ENCODE measurements at regions not wholly inside any gene's neighbourhood (a gene's known extent, or its start where the extent isn't known, plus 50 kb on each side); places are given as distances from the start of the nearest gene placed in this dataset.

GRCh38 chr3:168752339-168752738 lies 656.6 kb upstream of the GOLIM4 start:
- Histone ChIP-seq H2AFZ (ENCODE audit: low read length) (no peak overlapping the region), H4K20me1 (ENCODE audit: insufficient read depth, low read length) (no peaks in the 10 kb centered on the region), H3K4me1 (ENCODE audit: low read length) (no peaks in the 10 kb centered on the region), H3K9ac (ENCODE audit: low read length) (no peak overlapping the region), H3K27ac (ENCODE audit: low read length) (no peak overlapping the region), H3K27me3 (replicated peaks; ENCODE audit: insufficient read depth, low read length) (no peaks in the 10 kb centered on the region), H3K4me2 (ENCODE audit: low read depth, low read length) (no peak overlapping the region), H3K4me3 (ENCODE audit: low read length) (no peak overlapping the region), H3F3A (ENCODE audit: insufficient read depth, low read length) (no peaks in the 10 kb centered on the region), H3K36me3 (replicated peaks; ENCODE audit: insufficient read depth, low read length) (no peaks in the 10 kb centered on the region), H3K9me2 (replicated peaks; ENCODE audit: insufficient read depth, low read length) (no peaks in the 10 kb centered on the region), H3K9me3 (replicated peaks; ENCODE audit: insufficient read depth, low read length) (no peaks in the 10 kb centered on the region), H3K79me2 (ENCODE audit: low read length) (no peaks in the 10 kb centered on the region)
- TF ChIP-seq EZH2 (optimal IDR thresholded peaks at IDR 0.05; ENCODE audit: low read depth, low read length): no peak
- TF ChIP-seq CTCF (IDR thresholded peaks at IDR 0.05; ENCODE audit: low read length): no peak
- TF ChIP-seq EZH2phosphoT487 (IDR thresholded peaks at IDR 0.05; ENCODE audit: low read length): no peak
- no peak for DNase-seq

- TF ChIP-seq EZH2 (optimal IDR thresholded peaks at IDR 0.05; ENCODE audit: low read depth, low read length) (no peak), CTCF (IDR thresholded peaks at IDR 0.05; ENCODE audit: low read length) (no peak), EZH2phosphoT487 (IDR thresholded peaks at IDR 0.05; ENCODE audit: low read length) (no peak)
- H4K20me1 ChIP-seq (ENCODE audit: insufficient read depth, low read length): no peaks in the 10 kb centered on the region
- H3K27me3 ChIP-seq (replicated peaks; ENCODE audit: insufficient read depth, low read length): no peaks in the 10 kb centered on the region
- no peak overlapping the region for H3K27ac ChIP-seq (ENCODE audit: low read length)
- no peak overlapping the region for H3K9ac ChIP-seq (ENCODE audit: low read length)
- H3K36me3 ChIP-seq (replicated peaks; ENCODE audit: insufficient read depth, low read length): no peaks in the 10 kb centered on the region
- H3K9me2 ChIP-seq (replicated peaks; ENCODE audit: insufficient read depth, low read length): no peaks in the 10 kb centered on the region
- H3K9me3 ChIP-seq (replicated peaks; ENCODE audit: insufficient read depth, low read length): no peaks in the 10 kb centered on the region
- no peaks in the 10 kb centered on the region for H3K4me1 ChIP-seq (ENCODE audit: low read length)
- no peak overlapping the region for H3K4me3 ChIP-seq (ENCODE audit: low read length)
- no peaks in the 10 kb centered on the region for H3F3A ChIP-seq (ENCODE audit: insufficient read depth, low read length)
- no peak overlapping the region for H3K4me2 ChIP-seq (ENCODE audit: low read depth, low read length)
- no peaks in the 10 kb centered on the region for H3K79me2 ChIP-seq (ENCODE audit: low read length)
- DNase-seq: no peak
- H2AFZ ChIP-seq (ENCODE audit: low read length): no peak overlapping the region
These were observed 652.0 kb upstream of the GOLIM4 start for GRCh38 chr3:168747697-168748096.

- H3K27ac ChIP-seq (ENCODE audit: low read length): no peak overlapping the region
- H3F3A ChIP-seq (ENCODE audit: insufficient read depth, low read length): no peaks in the 10 kb centered on the region
- TF ChIP-seq EZH2phosphoT487 (IDR thresholded peaks at IDR 0.05; ENCODE audit: low read length) (no peak), EZH2 (optimal IDR thresholded peaks at IDR 0.05; ENCODE audit: low read depth, low read length) (no peak), CTCF (IDR thresholded peaks at IDR 0.05; ENCODE audit: low read length) (no peak)
- no peak overlapping the region for H3K9ac ChIP-seq (ENCODE audit: low read length)
- no peak overlapping the region for H3K4me2 ChIP-seq (ENCODE audit: low read depth, low read length)
- no peaks in the 10 kb centered on the region for H3K9me3 ChIP-seq (replicated peaks; ENCODE audit: insufficient read depth, low read length)
- no peaks in the 10 kb centered on the region for H4K20me1 ChIP-seq (ENCODE audit: insufficient read depth, low read length)
- H3K4me1 ChIP-seq (ENCODE audit: low read length): no peaks in the 10 kb centered on the region
- H3K79me2 ChIP-seq (ENCODE audit: low read length): no peaks in the 10 kb centered on the region
- H3K27me3 ChIP-seq (replicated peaks; ENCODE audit: insufficient read depth, low read length): no peaks in the 10 kb centered on the region
- no peaks in the 10 kb centered on the region for H3K36me3 ChIP-seq (replicated peaks; ENCODE audit: insufficient read depth, low read length)
- no peaks in the 10 kb centered on the region for H3K9me2 ChIP-seq (replicated peaks; ENCODE audit: insufficient read depth, low read length)
- no peak overlapping the region for H2AFZ ChIP-seq (ENCODE audit: low read length)
- H3K4me3 ChIP-seq (ENCODE audit: low read length): no peak overlapping the region
- no peak for DNase-seq
These were observed 643.0 kb upstream of the GOLIM4 start for GRCh38 chr3:168738527-168739325.

All from MM.1S (cell line).